Germinal center (tissue), 1 donor: ENCODE measurements at regions not wholly inside any gene's neighbourhood (a gene's known extent, or its start where the extent isn't known, plus 50 kb on each side); places are given as distances from the start of the nearest gene placed in this dataset.

Experiments
- DNase-seq: peaks from one replicate; pipeline ENCODE4 v3.0.0; 2012; ENCODE audit warnings: mixed read lengths, low spot score

DNA sequence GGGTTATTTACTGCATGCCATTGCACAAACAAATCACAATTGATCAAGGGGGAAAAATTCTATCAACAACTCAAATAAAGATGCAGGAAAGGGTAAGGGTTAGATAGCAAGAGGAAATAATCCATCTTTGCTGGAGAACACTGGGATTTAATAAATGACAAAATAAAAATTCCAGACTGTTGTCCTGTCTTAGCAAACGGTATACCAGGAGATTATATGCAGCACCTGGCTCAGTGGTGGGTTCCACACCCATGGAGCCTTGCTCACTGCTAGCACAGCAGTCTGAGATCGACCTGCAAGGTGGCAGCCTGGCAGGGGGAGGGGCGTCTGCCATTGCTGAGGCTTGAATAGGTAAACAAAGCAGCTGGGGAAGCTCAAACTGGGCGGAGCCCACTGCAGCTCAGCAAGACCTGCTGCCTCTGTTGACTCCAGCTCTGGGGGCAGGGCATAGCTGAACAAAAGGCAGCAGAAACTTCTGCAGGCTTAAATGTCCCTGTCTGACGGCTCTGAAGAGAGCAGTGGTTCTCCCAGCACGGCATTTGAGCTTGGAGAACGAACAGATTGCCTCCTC lies 296.5 kb upstream of the THSD7B start:
- DNase-seq: no peak

DNA sequence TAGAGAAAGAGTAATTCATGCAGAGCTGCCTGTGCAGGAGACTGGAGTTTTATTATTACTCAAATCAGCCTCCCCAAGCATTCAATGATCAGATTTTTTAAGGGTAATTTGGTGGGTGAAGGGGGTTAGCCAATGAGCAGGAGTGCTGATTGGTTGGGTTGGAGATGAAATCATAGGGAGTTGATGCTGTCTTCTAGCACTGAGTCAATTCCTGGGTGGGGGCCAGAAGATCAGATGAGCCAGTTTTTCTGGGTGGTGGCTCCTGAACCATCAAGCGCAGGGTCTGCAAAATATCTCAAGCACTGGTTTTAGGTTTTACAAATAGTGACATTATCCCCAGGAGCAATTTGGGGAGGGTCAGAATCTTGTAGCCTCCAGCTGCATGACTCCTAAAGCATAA lies 312.8 kb upstream of the THSD7B start:
- DNase-seq: no peak

DNA sequence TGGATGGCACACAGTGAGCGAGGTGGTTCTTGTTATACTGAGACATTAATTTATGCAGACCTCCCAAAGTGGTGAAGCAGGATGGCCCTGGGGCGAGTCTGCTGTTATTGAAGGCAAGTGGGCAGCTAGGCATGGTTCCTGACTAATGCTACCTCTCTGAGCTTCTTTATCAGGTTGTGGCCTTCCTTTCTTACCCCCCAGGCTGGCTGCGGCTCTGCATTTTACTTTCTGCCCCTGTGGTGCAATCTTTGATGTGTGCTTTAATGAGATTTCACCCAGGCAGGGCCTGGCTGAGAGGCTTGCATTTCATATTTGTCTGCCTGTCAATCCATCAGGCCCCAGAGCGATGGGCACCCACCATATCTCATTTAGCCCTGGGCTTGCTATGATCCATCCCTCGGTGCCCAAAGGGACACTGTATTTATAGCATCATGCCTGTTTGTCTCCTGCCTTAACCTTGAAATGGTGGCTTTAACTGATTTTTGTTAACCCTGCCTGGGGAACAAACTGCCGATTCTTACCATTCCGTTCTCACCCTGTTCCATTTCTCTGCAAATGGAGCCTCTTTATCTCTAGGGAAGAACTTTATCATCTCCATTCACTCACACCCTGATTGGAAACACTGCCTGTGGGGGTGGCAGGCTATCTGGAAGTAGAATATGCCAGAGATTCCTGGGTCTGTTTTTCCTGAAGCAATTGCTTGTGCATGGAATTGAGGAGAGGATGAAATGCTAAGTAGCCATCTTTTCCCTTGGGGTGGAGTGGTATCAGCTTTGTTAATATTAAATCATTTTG lies 316.2 kb upstream of the THSD7B start:
- no peak for DNase-seq

DNA sequence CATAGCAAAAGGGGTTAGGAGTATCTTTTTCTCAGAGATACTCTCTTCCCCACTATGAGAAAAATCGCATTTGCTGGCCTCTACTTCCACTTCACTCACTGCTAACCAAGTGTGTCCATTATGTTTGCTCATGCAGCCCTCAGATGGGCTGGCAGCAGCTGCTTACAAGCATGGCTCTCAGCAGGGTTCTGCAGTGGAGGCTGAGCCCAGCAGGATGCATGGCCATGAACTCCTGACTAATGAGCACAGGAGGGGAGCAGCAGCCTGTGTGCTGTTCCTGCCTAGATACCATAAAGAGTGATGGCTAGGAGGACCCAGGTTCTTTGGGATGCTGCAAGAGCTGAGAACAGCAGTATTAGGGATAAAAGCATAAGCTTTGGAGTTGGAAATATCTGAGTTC lies 316.9 kb upstream of the THSD7B start:
- DNase-seq: no peak

DNA sequence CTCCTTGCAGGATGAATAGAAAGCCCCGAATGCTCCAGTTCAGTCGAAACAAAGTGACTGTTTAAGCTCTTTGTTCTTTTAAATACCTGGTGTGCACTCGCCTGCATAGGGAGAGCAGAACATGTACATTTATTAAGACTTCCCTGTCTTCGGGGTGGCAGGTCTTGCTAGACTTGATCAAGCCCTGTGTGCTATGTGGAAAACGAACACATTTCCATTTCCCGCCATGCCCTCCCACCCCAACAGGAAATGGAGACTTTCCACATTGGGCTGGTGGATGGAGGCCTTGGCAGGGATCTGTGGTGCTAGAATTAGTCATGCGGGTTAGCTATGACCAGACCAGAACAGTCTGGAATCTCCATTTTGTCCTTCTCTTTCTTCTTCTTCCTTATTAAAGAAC lies 321.0 kb upstream of the THSD7B start:
- DNase-seq: no peak

DNA sequence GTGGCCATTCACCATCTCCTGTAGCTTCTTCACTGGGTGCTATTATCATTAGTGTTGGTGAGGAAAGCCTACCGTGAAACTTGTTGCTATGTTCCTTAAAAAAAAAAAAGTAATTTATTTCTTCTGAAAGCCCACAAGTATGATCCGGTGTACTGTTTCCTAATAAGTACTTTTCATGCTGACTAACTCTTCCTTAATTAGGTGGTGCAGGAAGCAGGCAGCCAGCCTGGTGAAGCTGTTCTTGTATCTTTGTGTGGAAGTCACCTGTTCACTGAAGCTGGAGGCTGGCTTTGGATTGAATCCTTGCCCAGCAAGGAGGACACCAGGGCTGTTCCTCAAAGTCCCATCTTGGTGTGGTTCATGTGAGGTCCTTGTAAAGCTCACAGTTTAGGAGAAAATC lies 321.7 kb upstream of the THSD7B start:
- no peak for DNase-seq

DNA sequence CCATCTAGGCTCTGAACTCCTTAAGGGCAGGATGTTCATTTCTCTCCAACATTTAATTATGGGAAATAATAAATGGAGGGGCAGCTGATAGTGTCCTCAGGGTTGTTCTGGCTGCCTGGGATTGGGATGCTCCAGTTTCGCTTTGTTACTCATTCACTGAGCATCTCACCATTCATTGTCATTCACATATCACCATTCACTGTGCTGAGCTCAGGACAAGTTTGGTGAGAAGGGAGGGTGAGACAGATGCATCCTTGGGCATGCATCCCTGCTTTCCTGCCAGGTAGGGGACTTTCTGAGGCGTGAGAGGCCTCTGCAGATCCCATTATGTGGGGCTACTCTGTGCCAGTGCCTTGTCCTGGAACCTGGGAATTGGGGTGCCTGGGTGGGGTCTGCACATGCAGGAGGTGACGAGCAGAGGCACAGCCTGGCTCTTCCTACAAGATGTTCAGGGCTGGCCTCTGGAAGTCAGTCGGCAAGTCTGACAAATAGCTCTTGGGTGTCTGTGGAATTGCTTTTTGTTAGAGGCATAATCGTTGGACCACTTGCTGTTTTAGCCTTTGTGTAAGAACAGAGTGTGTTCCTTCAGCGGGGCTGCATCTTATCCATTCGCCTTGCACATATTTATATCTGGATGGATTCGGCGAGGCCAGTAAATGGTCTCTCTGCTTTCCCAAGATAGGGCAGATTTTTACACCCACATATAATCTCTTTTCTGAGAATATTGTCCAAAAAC lies 323.2 kb upstream of the THSD7B start:
- no peak for DNase-seq

DNA sequence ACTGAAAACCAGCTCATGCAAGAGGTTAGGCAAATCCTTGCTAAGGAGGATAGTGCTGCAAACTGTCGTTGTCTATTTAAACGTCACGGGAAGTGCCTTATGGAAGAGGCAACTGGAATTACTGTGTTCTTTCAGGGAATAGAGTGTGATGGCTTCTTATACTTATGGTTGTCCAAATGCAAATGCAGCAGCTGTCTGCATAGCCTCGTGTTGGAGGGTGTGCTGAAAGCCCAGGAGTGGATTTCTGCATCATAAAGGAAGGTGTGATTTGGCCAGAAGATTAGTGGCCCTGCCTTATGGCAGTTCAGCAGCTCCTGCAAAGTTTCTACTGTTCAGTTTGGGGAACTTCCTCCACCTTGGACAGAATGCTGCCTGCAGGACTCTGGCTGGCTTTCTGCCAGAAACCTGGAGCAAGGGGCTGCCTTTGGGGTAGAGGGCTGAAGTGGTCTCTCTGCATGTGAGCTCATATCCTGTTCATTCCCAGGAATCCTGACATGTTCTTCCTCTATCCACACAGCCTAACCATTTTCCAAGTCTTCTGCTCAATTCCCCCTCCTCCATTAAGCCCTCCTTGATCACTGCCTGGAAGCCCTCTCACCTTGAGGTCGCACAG lies 321.2 kb upstream of the CXCR4 start:
- DNase-seq: no peak

DNA sequence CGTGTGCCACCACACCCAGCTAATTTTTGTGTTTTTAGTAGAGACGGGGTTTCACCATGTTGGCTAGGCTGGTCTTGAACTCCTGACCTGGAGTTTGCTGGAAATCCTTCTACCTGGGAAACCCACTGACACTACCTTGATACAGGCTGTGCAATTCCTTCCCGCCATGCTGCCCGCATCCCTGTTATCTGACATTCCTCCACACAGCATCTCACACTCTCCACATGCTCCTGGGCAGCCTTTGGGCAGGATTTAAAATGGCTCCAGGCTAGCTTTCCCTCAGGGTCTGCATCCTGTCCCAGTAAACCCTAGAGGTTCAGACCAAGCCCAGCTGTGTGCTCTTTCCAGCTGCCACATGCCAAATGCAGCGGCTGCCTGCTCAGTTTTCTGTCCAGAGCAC lies 319.5 kb upstream of the CXCR4 start:
- no peak for DNase-seq

DNA sequence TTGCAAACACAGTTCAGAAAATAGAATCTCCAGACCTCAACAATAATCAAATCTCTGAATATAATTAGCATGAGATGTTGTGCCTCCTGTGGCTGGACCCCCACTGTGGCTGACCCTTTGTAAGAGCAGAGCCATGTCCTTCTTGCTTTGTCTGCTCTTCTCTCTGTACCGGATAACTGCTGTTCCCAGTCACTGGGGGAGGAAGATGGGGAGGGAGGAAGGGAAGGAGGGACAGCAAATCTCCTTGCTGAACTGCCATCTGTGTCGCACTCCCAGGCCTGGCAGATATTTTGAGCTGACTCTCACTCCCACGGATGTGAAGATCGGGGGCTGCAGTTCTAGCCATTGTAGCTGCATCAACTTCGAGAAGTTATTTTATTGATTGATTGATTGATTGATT lies 319.0 kb upstream of the CXCR4 start:
- no peak for DNase-seq

DNA sequence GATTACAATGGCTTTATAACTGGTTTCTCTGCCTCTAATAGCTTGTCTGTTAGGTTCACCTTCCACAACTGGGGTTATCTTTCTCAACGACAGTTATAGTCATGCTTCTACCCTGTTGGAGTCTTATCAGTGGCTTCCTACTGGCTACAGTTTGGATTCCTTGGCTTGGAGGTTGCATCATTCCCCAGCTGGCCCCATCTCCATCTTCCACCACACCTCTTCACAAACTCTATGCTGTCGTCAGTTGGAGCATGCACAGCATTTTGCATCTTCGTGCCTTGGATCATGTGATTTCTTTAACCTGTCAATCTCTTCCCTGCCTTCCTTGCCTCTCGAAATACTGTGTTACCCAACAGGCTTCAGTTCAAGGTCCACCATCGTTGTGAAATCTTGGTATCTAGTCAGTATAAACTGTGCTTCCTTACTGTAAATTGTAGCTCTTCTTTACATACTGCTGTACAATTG lies 316.3 kb upstream of the CXCR4 start:
- no peak for DNase-seq

DNA sequence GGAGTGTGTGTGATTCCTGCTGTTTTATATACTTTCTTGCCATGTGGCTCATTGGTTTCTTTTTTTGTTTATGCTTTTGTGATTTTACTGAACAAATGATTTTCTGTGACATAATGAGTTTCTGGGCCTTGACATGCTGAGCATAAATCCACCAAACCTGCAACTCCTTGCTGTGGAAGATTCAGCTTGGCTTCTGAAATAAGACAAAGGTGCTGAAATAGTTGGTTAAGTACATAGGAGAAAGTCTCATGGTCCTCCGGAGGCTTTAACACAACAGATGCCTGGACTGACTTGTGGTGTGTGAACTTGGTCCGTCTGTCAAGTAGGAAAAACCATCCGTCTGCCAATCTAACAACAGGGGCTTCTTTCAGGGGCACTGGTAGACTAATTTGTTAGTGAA lies 315.3 kb upstream of the CXCR4 start:
- no peak for DNase-seq

DNA sequence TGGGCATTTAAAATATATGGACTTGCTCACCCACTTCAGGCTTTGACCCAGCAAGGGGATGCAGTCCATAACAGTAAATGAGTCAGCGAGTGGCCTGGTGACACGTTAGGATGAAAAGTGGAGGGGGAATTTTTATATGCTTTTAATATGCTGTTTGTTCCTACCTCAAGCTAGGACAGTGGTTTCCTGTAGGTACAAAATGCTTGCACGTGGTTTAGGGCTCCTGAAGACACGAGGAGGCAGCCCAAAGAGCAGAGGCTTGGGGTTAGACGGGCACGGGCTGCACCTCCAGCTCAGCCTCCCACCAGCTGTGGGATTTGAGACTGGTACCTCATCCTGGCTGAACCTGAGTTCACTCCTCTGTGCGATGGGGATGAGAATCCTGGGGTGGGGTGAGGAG lies 306.2 kb upstream of the CXCR4 start:
- DNase-seq: no peak

DNA sequence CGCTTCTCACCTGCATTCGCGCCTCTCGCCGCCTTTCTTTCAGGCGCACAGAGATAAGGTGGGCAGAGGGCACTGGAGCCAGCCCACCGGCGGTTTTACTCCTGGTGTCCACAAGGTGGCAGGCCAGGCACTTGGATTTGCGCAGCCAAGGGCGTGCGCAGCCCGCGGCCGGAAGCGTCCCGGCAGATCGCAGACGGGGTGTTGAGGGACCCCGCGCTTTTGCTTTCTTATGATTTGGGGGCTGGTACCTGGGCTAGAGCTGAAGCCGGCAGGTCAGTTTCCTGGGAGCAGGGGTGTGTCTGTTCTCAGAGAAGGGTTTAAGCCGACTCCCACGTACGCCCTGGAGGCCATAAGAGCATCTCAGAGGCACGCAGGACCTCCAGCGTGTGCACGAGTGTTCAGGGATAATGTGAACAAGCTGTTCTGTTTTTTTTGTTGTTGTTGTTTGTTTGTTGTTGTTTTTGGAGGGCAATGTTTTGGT lies 305.6 kb upstream of the CXCR4 start:
- DNase-seq: peak; percentile 82

DNA sequence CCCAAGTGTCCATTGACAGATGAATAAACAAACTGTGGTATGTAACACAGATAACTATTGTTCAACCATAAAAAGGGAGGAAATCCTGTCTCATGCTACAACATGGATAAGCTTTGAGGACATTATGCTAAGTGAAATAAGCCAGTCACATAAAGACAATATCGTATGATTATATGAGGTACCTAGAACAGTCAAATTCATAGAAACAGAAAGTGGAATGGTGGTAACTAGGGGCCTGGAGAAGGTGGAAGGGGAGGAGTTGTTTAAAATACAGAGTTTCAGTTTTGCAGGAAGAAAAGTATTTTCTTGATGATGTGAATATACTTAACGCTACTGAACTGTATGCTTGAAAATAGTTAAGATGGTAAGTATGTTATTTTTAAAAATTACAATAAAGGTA lies 304.6 kb upstream of the CXCR4 start:
- DNase-seq: no peak

DNA sequence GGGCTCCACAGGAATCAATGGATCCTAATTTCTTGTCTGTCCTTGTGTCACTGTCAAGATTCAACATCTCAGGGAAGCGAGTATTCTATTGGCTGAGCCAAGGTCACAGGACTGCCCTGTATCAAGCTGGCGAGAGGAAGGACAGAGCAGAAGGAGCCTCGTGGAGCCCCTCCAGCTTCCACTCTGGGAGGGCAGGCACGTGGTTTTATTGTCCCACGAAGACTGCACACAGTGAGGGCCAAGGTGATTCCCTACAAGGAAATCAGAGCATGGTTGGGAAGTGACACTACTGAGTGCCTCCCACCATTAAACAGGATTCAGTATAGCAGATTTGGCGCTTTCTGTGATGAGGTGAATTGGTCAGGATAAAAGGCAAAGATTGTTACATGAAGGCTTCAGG lies 302.4 kb upstream of the CXCR4 start:
- no peak for DNase-seq

DNA sequence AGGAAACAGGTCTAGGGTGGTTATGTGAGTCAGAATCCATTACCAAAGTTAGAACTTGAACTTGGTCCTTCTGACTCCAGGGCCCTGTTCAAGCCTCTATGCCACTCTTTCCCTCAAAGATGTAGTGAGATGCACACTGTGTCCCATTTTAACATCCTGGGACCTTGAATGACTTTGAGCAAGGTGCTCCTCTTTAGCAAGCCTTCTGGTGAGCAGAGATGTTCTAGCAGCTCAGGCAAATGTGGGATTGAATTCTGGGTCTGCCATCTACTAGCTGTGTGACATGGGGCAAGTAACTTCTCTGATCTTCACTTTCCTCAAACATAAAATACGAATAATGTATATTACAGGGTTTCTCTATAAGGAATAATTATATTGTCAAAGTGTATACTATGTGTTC lies 294.0 kb upstream of the CXCR4 start:
- no peak for DNase-seq

DNA sequence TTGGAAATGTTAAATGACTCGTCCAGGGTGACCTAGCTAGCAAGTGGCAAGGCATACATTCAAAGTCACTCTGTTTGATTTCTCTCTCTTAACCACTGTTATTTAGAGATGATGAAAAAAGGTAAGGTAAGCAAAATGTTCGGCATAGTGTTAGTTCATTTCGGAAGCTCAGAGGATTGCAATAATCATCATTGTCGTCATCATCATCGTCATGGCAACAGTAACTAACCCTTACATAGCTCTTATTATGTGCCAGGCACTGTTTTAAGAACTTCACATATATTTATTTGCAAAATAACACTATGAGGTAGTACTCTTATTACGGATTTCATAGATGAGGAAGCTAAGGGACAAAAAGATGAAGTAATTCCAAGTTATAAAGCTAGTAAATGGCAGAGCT lies 292.7 kb upstream of the CXCR4 start:
- DNase-seq: no peak

DNA sequence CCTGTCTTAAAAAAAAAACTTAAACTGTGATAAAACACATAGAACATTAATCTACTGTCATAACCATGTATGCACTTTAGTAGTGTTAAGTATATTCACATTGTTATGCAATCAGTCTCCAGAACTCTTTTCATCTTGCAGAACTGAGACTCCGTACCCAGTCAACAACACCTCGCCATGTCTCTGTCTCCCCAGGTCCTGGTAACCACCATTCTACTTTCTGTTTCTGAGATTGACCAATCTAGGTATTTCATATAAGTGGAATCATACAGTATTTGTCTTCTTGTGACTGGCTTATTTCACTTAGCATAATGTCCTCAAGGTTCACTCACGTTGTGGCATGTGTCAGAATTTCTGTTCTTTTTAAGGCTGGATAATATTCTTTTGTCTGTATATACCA lies 290.8 kb upstream of the CXCR4 start:
- DNase-seq: no peak

DNA sequence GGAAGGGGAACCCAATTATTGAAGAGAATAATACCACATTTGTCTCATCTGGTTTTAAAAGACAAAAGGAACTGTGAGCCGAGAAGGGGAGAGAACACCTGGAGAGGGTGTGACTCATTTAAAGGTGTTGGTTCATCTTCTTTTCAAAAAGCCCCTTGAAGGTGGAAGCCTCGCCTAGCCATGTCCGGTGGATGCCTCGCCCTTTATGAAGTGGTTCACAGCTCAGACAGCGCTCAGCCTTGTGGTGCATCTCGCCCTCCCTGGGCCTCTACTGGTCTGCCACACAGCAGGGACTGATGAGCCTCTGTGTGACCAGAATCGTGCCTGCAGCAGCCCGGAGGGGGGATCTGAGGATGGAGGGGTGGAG lies 290.0 kb upstream of the CXCR4 start:
- DNase-seq: no peak

DNA sequence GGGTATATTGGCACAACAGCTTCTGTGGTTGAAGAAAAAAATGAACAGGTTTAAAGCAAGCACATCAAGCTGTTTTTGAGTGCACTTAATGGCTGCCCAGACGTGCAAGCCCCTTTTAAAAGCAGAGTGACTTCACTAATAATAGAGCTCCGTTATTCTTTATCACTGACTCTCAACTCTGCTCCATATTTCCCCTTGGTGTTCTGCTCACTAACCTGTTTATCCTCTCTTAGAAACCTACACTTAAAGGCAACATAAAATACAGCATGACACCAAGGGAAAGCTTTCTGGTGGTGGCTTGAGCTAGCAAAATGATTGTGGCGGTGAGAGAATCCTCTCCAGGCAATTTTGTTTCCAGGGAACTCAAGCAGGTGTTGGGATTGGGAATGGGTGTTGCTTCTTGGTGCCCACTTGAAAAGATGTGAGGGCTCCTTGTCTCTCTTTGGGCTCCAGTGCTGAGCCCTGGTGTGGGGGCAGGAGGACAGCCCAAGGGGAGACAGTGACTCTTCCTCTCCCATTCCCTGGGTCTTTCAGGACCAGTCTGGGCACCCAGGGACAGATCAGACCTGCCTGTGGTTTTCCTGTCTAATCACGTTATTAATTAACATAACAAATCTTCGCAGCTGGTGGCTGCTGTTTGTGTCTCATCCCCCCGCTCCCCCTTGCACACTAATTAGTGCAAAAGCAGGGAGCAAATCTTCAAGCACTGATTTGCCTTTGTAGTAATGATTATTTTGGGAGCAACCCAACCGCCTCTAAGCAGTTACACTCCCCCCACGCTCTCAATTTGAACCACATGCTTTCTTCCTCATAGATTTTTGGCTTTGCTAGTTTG lies 289.4 kb upstream of the CXCR4 start:
- DNase-seq: no peak

DNA sequence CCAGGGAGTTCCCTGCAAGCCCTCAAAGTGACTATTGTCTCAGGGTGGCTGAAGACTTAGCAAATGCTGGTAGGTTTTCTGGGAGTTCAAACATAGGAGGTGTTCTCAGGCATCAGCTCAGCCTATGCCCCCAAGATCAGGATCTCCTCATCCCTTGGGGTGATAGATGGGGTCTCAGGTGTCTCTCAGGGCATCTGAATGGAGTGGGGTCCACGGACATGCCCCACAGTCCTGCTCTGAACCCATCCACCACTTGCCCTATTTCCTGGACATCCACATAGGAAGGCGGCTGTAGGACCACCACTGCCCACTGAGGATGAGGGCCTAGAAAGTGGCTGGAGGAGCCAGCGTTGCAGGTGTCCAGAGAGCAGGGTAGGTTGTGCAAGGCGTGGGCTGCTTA lies 287.0 kb upstream of the CXCR4 start:
- DNase-seq: no peak
